ENCODE measurements at regions not wholly inside any gene's neighbourhood (a gene's known extent, or its start where the extent isn't known, plus 50 kb on each side); places are given as distances from the start of the nearest gene placed in this dataset.

DNA sequence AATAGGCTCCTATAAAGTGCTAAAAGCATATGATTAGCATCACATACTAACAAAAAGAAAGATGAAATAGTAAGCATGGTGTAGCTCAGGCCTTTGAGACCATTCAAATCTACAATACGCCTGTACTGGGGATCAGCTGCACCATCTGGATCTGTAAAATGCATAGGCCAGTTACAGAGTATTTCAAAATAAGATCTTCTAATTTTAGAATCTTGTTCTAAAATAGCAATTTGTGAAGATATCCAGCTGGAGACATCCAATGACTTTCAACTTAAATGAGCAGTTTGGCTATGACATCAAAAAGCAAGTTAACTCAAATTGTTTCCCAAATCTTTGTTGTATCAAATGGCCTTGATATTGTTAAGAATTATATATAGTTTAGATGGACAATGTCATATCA is 386.3 kb downstream of the MRPS30 start:
- TF ChIP-seq, protein P1, sequence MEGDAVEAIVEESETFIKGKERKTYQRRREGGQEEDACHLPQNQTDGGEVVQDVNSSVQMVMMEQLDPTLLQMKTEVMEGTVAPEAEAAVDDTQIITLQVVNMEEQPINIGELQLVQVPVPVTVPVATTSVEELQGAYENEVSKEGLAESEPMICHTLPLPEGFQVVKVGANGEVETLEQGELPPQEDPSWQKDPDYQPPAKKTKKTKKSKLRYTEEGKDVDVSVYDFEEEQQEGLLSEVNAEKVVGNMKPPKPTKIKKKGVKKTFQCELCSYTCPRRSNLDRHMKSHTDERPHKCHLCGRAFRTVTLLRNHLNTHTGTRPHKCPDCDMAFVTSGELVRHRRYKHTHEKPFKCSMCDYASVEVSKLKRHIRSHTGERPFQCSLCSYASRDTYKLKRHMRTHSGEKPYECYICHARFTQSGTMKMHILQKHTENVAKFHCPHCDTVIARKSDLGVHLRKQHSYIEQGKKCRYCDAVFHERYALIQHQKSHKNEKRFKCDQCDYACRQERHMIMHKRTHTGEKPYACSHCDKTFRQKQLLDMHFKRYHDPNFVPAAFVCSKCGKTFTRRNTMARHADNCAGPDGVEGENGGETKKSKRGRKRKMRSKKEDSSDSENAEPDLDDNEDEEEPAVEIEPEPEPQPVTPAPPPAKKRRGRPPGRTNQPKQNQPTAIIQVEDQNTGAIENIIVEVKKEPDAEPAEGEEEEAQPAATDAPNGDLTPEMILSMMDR (IDR thresholded peaks at IDR 0.05 in 4 of 5, conservative IDR thresholded peaks at IDR 0.05 in 1 of 5) = no peak
- no peak for TF ChIP-seq POLR2A (IDR thresholded peaks at IDR 0.05)

Measured in gastrocnemius medialis (tissue), 4 donors.